ENCODE measurements at regions not wholly inside any gene's neighbourhood (a gene's known extent, or its start where the extent isn't known, plus 50 kb on each side); places are given as distances from the start of the nearest gene placed in this dataset.

- H3K27me3 ChIP-seq (ENCODE audit: insufficient read depth, poor library complexity, severe bottlenecking), result peaks cover 5% of the 10 kb centered on the region
- DNase-seq (ENCODE audit: low read depth in 1 of 2, low spot score in 1 of 2), result no peak
- TF ChIP-seq POLR2AphosphoS5 (IDR thresholded peaks at IDR 0.05; ENCODE audit: low read depth), result no peak
- TF ChIP-seq GABPA (IDR thresholded peaks at IDR 0.05; ENCODE audit: low read depth), result no peak
- no peak for TF ChIP-seq REST (IDR thresholded peaks at IDR 0.05; ENCODE audit: insufficient replicate concordance, low read depth)
- no peak for TF ChIP-seq SPI1 (IDR thresholded peaks at IDR 0.05; ENCODE audit: borderline replicate concordance, low read depth)
- TF ChIP-seq CTCF (IDR thresholded peaks at IDR 0.05; ENCODE audit: insufficient read depth, low read length), result no peak
These were observed 146.6 kb downstream of the ASCL4 start for GRCh38 chr12:107921062-107921461.

GRCh38 chr12:107925125-107925524, 150.6 kb downstream of the ASCL4 start:
- no peak for DNase-seq (ENCODE audit: low read depth in 1 of 2, low spot score in 1 of 2)
- no peak overlapping the region for H3K27ac ChIP-seq (replicated peaks)
- peaks cover 5% of the 10 kb centered on the region for H3K27me3 ChIP-seq (ENCODE audit: insufficient read depth, poor library complexity, severe bottlenecking)
- H3K4me3 ChIP-seq (replicated peaks; ENCODE audit: insufficient read depth, low read length), result no peak overlapping the region
- TF ChIP-seq REST (IDR thresholded peaks at IDR 0.05; ENCODE audit: insufficient replicate concordance, low read depth) (no peak), SPI1 (IDR thresholded peaks at IDR 0.05; ENCODE audit: borderline replicate concordance, low read depth) (no peak), GABPA (IDR thresholded peaks at IDR 0.05; ENCODE audit: low read depth) (no peak), CTCF (IDR thresholded peaks at IDR 0.05; ENCODE audit: insufficient read depth, low read length) (no peak), POLR2AphosphoS5 (IDR thresholded peaks at IDR 0.05; ENCODE audit: low read depth) (no peak)

More at GRCh38 chr12:107921062-107921461, 146.6 kb downstream of the ASCL4 start:
- H3K27ac ChIP-seq (replicated peaks), result no peak overlapping the region
- H3K4me3 ChIP-seq (replicated peaks; ENCODE audit: insufficient read depth, low read length), result no peak overlapping the region

- H3K4me3 ChIP-seq (replicated peaks; ENCODE audit: insufficient read depth, low read length), result no peak overlapping the region
- DNase-seq (ENCODE audit: low read depth in 1 of 2, low spot score in 1 of 2), result peak in 1 of 2 experiments; percentile 17
- no peak overlapping the region for H3K27ac ChIP-seq (replicated peaks)
- TF ChIP-seq POLR2AphosphoS5 (IDR thresholded peaks at IDR 0.05; ENCODE audit: low read depth) (no peak), CTCF (IDR thresholded peaks at IDR 0.05; ENCODE audit: insufficient read depth, low read length) (peak; percentile 42)
- H3K27me3 ChIP-seq (ENCODE audit: insufficient read depth, poor library complexity, severe bottlenecking), result peaks cover 2% of the 10 kb centered on the region
These were observed 154.9 kb downstream of the ASCL4 start for GRCh38 chr12:107929436-107929835.

GRCh38 chr12:107931761-107932160, 157.3 kb downstream of the ASCL4 start:
- TF ChIP-seq REST (IDR thresholded peaks at IDR 0.05; ENCODE audit: insufficient replicate concordance, low read depth), result no peak
- TF ChIP-seq CTCF (IDR thresholded peaks at IDR 0.05; ENCODE audit: insufficient read depth, low read length), result no peak
- no peak for TF ChIP-seq SPI1 (IDR thresholded peaks at IDR 0.05; ENCODE audit: borderline replicate concordance, low read depth)
- no peak for TF ChIP-seq GABPA (IDR thresholded peaks at IDR 0.05; ENCODE audit: low read depth)
- no peak for TF ChIP-seq POLR2AphosphoS5 (IDR thresholded peaks at IDR 0.05; ENCODE audit: low read depth)
- no peaks in the 10 kb centered on the region for H3K27me3 ChIP-seq (ENCODE audit: insufficient read depth, poor library complexity, severe bottlenecking)
- no peak overlapping the region for H3K27ac ChIP-seq (replicated peaks)
- DNase-seq (ENCODE audit: low read depth in 1 of 2, low spot score in 1 of 2), result no peak
- no peak overlapping the region for H3K4me3 ChIP-seq (replicated peaks; ENCODE audit: insufficient read depth, low read length)
